HepG2 (cell line): ENCODE measurements at regions not wholly inside any gene's neighbourhood (a gene's known extent, or its start where the extent isn't known, plus 50 kb on each side); places are given as distances from the start of the nearest gene placed in this dataset.

Experiments used
- ATAC-seq: fragments of 200-7000 bp; cut with Tn5 transposase; 3 replicates; pipeline ENCODE4 v1.9.1; 2020; ENCODE audit warnings: mild to moderate bottlenecking, moderate library complexity
- BruUV-seq: library from RNA; stranded (reverse); fragments of 400-500 nt; replicated peaks from 2 replicates; lab custom pipeline; 2021; lab: Mats Ljungman, UMichigan
- CTCF ChIA-PET: fragments of 300-600 bp; formaldehyde crosslinking; extraction: SDS; loops from one replicate; lab custom pipeline; 2021; ENCODE audit warnings: low total read pairs, inconsistent platforms, low intra/inter-chr PET ratio; lab: Yijun Ruan, JAX
- POLR2A ChIA-PET: fragments of 350-600 bp; sonication (Branson Sonifier 250); formaldehyde crosslinking; loops from one replicate; lab custom pipeline; 2020; ENCODE audit warnings: antibody characterized with exemption, inconsistent platforms; lab: Yijun Ruan, JAX
- DNase-seq: peaks from one replicate; pipeline ENCODE4 v3.0.0-alpha.2; 2015; ENCODE audit warnings: low spot score
- FAIRE-seq: peaks from 3 replicates; lab custom pipeline; 2011; peaks lifted over from hg19 to GRCh38; lab: Jason Lieb, UNC
- H2AFZ ChIP-seq: one replicate; pipeline ENCODE4 v1.6.1; 2011; ENCODE audit warnings: low read length, inconsistent platforms
- H3K27ac ChIP-seq: fragments of 300-600 bp; 3 replicates; pipeline ENCODE4 v1.8.0; 2011; ENCODE audit warnings: mixed run types, mild to moderate bottlenecking, mixed read lengths, low read length, inconsistent platforms; ENCODE audit not compliant: insufficient read depth; ENCODE audit errors: extremely low read length
- H3K27me3 ChIP-seq, 2 experiments: fragments of 200-600 bp in 1 of 2; 2 replicates in 1 of 2; 3 replicates in 1 of 2; pipeline versions ENCODE4 v1.6.0 to v1.8.0; 2011; ENCODE audit warnings: low read length in 2 of 2, mild to moderate bottlenecking in 2 of 2, moderate library complexity in 2 of 2, inconsistent platforms in 1 of 2; ENCODE audit not compliant: insufficient read depth in 2 of 2, control insufficient read depth in 1 of 2
- H3K36me3 ChIP-seq, 2 experiments: fragments of 200-600 bp in 1 of 2; replicated peaks in 1 of 2; 2 replicates in 1 of 2; 3 replicates in 1 of 2; pipeline versions ENCODE4 v1.5.1 to v1.8.0; 2011; ENCODE audit warnings: low read length in 2 of 2, inconsistent platforms in 1 of 2; ENCODE audit not compliant: insufficient read depth in 2 of 2, control insufficient read depth in 1 of 2
- H3K4me1 ChIP-seq: 2 replicates; pipeline ENCODE4 v1.5.1; 2012; ENCODE audit warnings: low read length, inconsistent platforms; ENCODE audit not compliant: insufficient read depth
- H3K4me2 ChIP-seq: 2 replicates; pipeline ENCODE4 v1.6.0; 2011; ENCODE audit warnings: low read depth, low read length, inconsistent platforms
- H3K4me3 ChIP-seq, 3 experiments: fragments of 200-600 bp in 1 of 3; sonication (generic), shearing (Covaris generic) in 1 of 3; replicated peaks in 1 of 3; 2 replicates each; pipeline ENCODE4 v1.5.1; 2011 to 2016; ENCODE audit warnings: low read length in 3 of 3, inconsistent platforms in 2 of 3, low read depth in 2 of 3, mild to moderate bottlenecking in 2 of 3, control low read depth in 1 of 3, mixed read lengths in 1 of 3; ENCODE audit not compliant: insufficient read depth in 1 of 3
- H3K79me2 ChIP-seq: one replicate; pipeline ENCODE4 v1.6.1; 2011; ENCODE audit warnings: low read length, inconsistent platforms; ENCODE audit not compliant: insufficient read depth
- H3K9ac ChIP-seq: 2 replicates; pipeline ENCODE4 v1.6.0; 2011; ENCODE audit warnings: mild to moderate bottlenecking, low read depth, low read length, inconsistent platforms; ENCODE audit not compliant: insufficient read depth
- H3K9me3 ChIP-seq: 2 replicates; pipeline ENCODE4 v1.5.1; 2012; ENCODE audit warnings: mild to moderate bottlenecking, low read length
- H4K20me1 ChIP-seq: 2 replicates; pipeline ENCODE4 v1.6.0; 2011; ENCODE audit warnings: inconsistent platforms, mild to moderate bottlenecking, low read length, moderate library complexity; ENCODE audit not compliant: insufficient read depth
- GATAD1 ChIP-seq: IDR thresholded peaks from 2 replicates; pipeline ENCODE4 v1.6.1; 2016; ENCODE audit warnings: missing genetic modification reagents, missing compliant biosample characterization
- HES4 ChIP-seq: sonication (generic); formaldehyde crosslinking; IDR thresholded peaks from 2 replicates; pipeline ENCODE4 v1.9.0; 2021; ENCODE audit warnings: mild to moderate bottlenecking, missing genetic modification reagents, borderline replicate concordance
- HOXA3 ChIP-seq: sonication (generic); formaldehyde crosslinking; IDR thresholded peaks from 2 replicates; pipeline ENCODE4 v1.5.0; 2020; ENCODE audit warnings: missing genetic modification reagents
- KDM1A ChIP-seq: IDR thresholded peaks from 2 replicates; pipeline ENCODE4 v1.6.1; 2016; ENCODE audit warnings: missing compliant biosample characterization
- MED1 ChIP-seq: sonication (generic); formaldehyde crosslinking; IDR thresholded peaks from 2 replicates; pipeline ENCODE4 v1.4.0; 2020; ENCODE audit warnings: missing genetic modification reagents
- MIER3 ChIP-seq: IDR thresholded peaks from 2 replicates; pipeline ENCODE4 v1.6.1; 2016; ENCODE audit warnings: missing compliant biosample characterization, borderline replicate concordance
- RBM39 ChIP-seq: fragments of 200-400 bp; formaldehyde crosslinking; IDR thresholded peaks from one replicate; pipeline ENCODE4 v1.6.1; 2018; ENCODE audit warnings: antibody characterized with exemption, mild to moderate bottlenecking, low read depth, low read length; ENCODE audit not compliant: poor library complexity, severe bottlenecking
- ZNF296 ChIP-seq: sonication (generic); formaldehyde crosslinking; conservative IDR thresholded peaks from 2 replicates; pipeline ENCODE4 v1.5.0; 2020; ENCODE audit warnings: mild to moderate bottlenecking, missing genetic modification reagents
- ZNF567 ChIP-seq: sonication (generic); formaldehyde crosslinking; IDR thresholded peaks from 2 replicates; pipeline ENCODE4 v1.8.1; 2023; ENCODE audit warnings: mild to moderate bottlenecking, missing genetic modification reagents, borderline replicate concordance
- ZNF570 ChIP-seq: sonication (generic); formaldehyde crosslinking; IDR thresholded peaks from 2 replicates; pipeline ENCODE4 v1.4.0; 2020; ENCODE audit warnings: mild to moderate bottlenecking, missing genetic modification reagents, borderline replicate concordance
- ZNF615 ChIP-seq: sonication (generic); formaldehyde crosslinking; IDR thresholded peaks from 2 replicates; pipeline ENCODE4 v1.5.0; 2020; ENCODE audit warnings: mild to moderate bottlenecking, missing genetic modification reagents, borderline replicate concordance
- WGBS: methylation state at CpG from one replicate; pipeline ENCODE4 v1.1.6; 2017; ENCODE audit warnings: low lambda C conversion rate; 5-methylcytosine and 5-hydroxymethylcytosine counted together
- in situ Hi-C: cut with HindIII; loops from 2 replicates; pipeline ENCODE4 v1.10.0; 2017; ENCODE audit warnings: low pct_unique_long_range_greater_than_20kb; ENCODE audit not compliant: extremely low pct_ligation_motif_present
- intact Hi-C: fragments of 100-400 bp; cut with micrococcal nuclease; formaldehyde crosslinking; loops from one replicate; pipeline ENCODE4 v1.10.0; 2022; ENCODE audit not compliant: unreplicated experiment
- TF ChIP-seq, protein P1 (sequence below): sonication (generic); formaldehyde crosslinking; IDR thresholded peaks from 2 replicates; pipeline ENCODE4 v1.5.0; 2020; ENCODE audit warnings: missing genetic modification reagents
- TF ChIP-seq, protein P2 (sequence below): IDR thresholded peaks from 2 replicates; pipeline ENCODE4 v1.6.1; 2016; ENCODE audit warnings: missing compliant biosample characterization, missing genetic modification reagents, borderline replicate concordance
- TF ChIP-seq, protein P3 (sequence below): sonication (generic); formaldehyde crosslinking; IDR thresholded peaks from 2 replicates; pipeline ENCODE4 v1.5.0; 2020; ENCODE audit warnings: missing genetic modification reagents
- TF ChIP-seq, protein P4 (sequence below): conservative IDR thresholded peaks from 2 replicates; pipeline ENCODE4 v1.6.1; 2018; ENCODE audit warnings: missing genetic modification reagents
- TF ChIP-seq, protein P5 (sequence below): sonication (generic); formaldehyde crosslinking; IDR thresholded peaks from 2 replicates; pipeline ENCODE4 v1.5.0; 2020; ENCODE audit warnings: missing genetic modification reagents
- TF ChIP-seq, protein P6 (sequence below): sonication (generic); formaldehyde crosslinking; IDR thresholded peaks from 2 replicates; pipeline ENCODE4 v1.4.0; 2020; ENCODE audit warnings: mild to moderate bottlenecking, low read depth, missing genetic modification reagents

DNA sequence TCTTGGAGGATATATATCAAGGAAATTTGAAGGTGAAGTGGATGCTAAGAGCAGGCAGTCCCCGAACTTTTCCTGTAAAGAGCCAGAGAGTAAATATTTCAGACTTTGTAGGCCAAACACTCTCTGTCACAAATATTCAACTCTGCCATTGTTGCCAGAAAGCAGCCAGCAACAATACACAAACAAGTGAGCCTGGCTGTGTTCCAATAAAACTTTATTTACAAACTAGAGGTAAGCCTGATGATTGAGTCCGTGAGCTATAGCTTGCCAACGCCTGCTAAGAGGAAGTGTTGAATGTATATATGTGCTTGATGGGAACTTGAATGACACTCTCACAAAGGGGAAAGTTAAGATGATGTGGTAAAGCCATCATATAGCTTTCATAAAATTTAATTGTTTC is 166.0 kb upstream of the PLN start:
- no peak for ATAC-seq
- Histone ChIP-seq H3K36me3 (no peaks in the 10 kb centered on the region), H4K20me1 (no peaks in the 10 kb centered on the region), H3K4me1 (no peaks in the 10 kb centered on the region), H3K27ac (no peak overlapping the region), H3K27me3 (no peaks in the 10 kb centered on the region), H3K79me2 (no peaks in the 10 kb centered on the region), H3K4me3 (no peak overlapping the region)
- POLR2A ChIA-PET = no interaction called here
- 6% methylated on average over 3 of the region's 3 CpGs for WGBS
- no peak for TF ChIP-seq GATAD1 (CRISPR knock-in tag)
- TF ChIP-seq, protein P1, sequence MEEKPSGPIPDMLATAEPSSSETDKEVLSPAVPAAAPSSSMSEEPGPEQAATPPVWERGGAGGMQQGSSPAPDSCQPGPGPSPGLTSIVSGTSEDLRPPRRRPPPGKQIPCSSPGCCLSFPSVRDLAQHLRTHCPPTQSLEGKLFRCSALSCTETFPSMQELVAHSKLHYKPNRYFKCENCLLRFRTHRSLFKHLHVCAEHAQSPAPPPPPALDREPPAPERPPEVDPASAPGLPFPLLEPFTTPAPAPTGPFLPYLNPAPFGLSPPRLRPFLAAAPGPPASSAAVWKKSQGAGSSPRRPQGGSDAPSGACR (CRISPR knock-in tag) = no peak
- TF ChIP-seq HES4 = no peak
- no peak for TF ChIP-seq ZNF567 (CRISPR knock-in tag)
- TF ChIP-seq, protein P2, sequence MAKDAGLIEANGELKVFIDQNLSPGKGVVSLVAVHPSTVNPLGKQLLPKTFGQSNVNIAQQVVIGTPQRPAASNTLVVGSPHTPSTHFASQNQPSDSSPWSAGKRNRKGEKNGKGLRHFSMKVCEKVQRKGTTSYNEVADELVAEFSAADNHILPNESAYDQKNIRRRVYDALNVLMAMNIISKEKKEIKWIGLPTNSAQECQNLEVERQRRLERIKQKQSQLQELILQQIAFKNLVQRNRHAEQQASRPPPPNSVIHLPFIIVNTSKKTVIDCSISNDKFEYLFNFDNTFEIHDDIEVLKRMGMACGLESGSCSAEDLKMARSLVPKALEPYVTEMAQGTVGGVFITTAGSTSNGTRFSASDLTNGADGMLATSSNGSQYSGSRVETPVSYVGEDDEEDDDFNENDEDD = no peak
- TF ChIP-seq ZNF296 (CRISPR knock-in tag) = no peak
- TF ChIP-seq ZNF570 (CRISPR knock-in tag) = no peak
- TF ChIP-seq, protein P3, sequence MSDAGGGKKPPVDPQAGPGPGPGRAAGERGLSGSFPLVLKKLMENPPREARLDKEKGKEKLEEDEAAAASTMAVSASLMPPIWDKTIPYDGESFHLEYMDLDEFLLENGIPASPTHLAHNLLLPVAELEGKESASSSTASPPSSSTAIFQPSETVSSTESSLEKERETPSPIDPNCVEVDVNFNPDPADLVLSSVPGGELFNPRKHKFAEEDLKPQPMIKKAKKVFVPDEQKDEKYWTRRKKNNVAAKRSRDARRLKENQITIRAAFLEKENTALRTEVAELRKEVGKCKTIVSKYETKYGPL (CRISPR knock-in tag) = no peak
- TF ChIP-seq KDM1A (CRISPR knock-in tag) = no peak
- no peak for TF ChIP-seq MED1 (CRISPR knock-in tag)
- TF ChIP-seq, protein P4, sequence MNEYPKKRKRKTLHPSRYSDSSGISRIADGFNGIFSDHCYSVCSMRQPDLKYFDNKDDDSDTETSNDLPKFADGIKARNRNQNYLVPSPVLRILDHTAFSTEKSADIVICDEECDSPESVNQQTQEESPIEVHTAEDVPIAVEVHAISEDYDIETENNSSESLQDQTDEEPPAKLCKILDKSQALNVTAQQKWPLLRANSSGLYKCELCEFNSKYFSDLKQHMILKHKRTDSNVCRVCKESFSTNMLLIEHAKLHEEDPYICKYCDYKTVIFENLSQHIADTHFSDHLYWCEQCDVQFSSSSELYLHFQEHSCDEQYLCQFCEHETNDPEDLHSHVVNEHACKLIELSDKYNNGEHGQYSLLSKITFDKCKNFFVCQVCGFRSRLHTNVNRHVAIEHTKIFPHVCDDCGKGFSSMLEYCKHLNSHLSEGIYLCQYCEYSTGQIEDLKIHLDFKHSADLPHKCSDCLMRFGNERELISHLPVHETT (CRISPR knock-in tag) = no peak
- TF ChIP-seq, protein P5, sequence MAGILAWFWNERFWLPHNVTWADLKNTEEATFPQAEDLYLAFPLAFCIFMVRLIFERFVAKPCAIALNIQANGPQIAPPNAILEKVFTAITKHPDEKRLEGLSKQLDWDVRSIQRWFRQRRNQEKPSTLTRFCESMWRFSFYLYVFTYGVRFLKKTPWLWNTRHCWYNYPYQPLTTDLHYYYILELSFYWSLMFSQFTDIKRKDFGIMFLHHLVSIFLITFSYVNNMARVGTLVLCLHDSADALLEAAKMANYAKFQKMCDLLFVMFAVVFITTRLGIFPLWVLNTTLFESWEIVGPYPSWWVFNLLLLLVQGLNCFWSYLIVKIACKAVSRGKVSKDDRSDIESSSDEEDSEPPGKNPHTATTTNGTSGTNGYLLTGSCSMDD (CRISPR knock-in tag) = no peak
- no peak for TF ChIP-seq HOXA3
- TF ChIP-seq, protein P6, sequence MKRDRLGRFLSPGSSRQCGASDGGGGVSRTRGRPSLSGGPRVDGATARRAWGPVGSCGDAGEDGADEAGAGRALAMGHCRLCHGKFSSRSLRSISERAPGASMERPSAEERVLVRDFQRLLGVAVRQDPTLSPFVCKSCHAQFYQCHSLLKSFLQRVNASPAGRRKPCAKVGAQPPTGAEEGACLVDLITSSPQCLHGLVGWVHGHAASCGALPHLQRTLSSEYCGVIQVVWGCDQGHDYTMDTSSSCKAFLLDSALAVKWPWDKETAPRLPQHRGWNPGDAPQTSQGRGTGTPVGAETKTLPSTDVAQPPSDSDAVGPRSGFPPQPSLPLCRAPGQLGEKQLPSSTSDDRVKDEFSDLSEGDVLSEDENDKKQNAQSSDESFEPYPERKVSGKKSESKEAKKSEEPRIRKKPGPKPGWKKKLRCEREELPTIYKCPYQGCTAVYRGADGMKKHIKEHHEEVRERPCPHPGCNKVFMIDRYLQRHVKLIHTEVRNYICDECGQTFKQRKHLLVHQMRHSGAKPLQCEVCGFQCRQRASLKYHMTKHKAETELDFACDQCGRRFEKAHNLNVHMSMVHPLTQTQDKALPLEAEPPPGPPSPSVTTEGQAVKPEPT (CRISPR knock-in tag) = no peak
- TF ChIP-seq RBM39 = no peak
- TF ChIP-seq MIER3 (CRISPR knock-in tag) = no peak
- no peak for TF ChIP-seq ZNF615 (CRISPR knock-in tag)
- TF ChIP-seq, all 625 proteins: peak for 0
- in situ Hi-C loops (no loop called here), intact Hi-C loops (no loop called here)
- H3K9me3 ChIP-seq = no peaks in the 10 kb centered on the region
- no peak overlapping the region for H2AFZ ChIP-seq
- CTCF ChIA-PET = no interaction called here
- H3K9ac ChIP-seq = no peak overlapping the region
- H3K4me2 ChIP-seq = no peak overlapping the region
- DNase-seq (no peak), FAIRE-seq (no peak)
- no TSS peak for BruUV-seq
